Activated CD4-positive, alpha-beta T cell treated with anti-CD3 and anti-CD28 coated beads, Interleukin-2, Interleukin-6, amounts not matched to agents 100 ng/mL and 50 ng/mL, durations not matched to agents 16 hours and 8 hours (primary cell): ENCODE measurements at regions not wholly inside any gene's neighbourhood (a gene's known extent, or its start where the extent isn't known, plus 50 kb on each side); places are given as distances from the start of the nearest gene placed in this dataset.
"Not testable (repeated sequence)": the region's sequence is repeated elsewhere in the genome, so short reads cannot be mapped to it uniquely, and the experiment has no call there.

Experiments used
- DNase-seq: peaks from one replicate; pipeline ENCODE4 v3.0.0-alpha.2; 2020

GRCh38 chr5:63085561-63085960 is 506.9 kb downstream of the LRRC70 start:
- DNase-seq: no peak

GRCh38 chr5:63083689-63084088 is 505.1 kb downstream of the LRRC70 start:
- DNase-seq: not testable (repeated sequence)

- no peak for DNase-seq
Measured at GRCh38 chr5:63081402-63081801, 502.8 kb downstream of the LRRC70 start.

- DNase-seq: no peak
Measured at GRCh38 chr5:63070001-63070400, 491.4 kb downstream of the LRRC70 start.

- DNase-seq: no peak
Measured at GRCh38 chr5:63055421-63055820, 476.8 kb downstream of the LRRC70 start.

- DNase-seq: no peak
Measured at GRCh38 chr5:63053019-63053638, 474.5 kb downstream of the LRRC70 start.

GRCh38 chr5:63050916-63051315 is 472.3 kb downstream of the LRRC70 start:
- DNase-seq: no peak

GRCh38 chr5:63049935-63050334 is 471.3 kb downstream of the LRRC70 start:
- DNase-seq: no peak

- DNase-seq: no peak
Measured at GRCh38 chr5:63043792-63044191, 465.2 kb downstream of the LRRC70 start.

GRCh38 chr5:63032343-63032742 is 453.7 kb downstream of the LRRC70 start:
- no peak for DNase-seq

- DNase-seq: no peak
Measured at GRCh38 chr5:63029891-63030290, 451.3 kb downstream of the LRRC70 start.

GRCh38 chr5:63025679-63026078 is 447.1 kb downstream of the LRRC70 start:
- DNase-seq: no peak

- no peak for DNase-seq
Measured at GRCh38 chr5:63022403-63022802, 443.8 kb downstream of the LRRC70 start.

- DNase-seq: no peak
Measured at GRCh38 chr5:63011158-63011557, 432.5 kb downstream of the LRRC70 start.

GRCh38 chr5:63008195-63008594 is 429.6 kb downstream of the LRRC70 start:
- DNase-seq: no peak

GRCh38 chr5:62994842-62995241 is 416.2 kb downstream of the LRRC70 start:
- not testable (repeated sequence) for DNase-seq

- DNase-seq: no peak
Measured at GRCh38 chr5:62985749-62986148, 407.1 kb downstream of the LRRC70 start.

- DNase-seq: no peak
Measured at GRCh38 chr5:62982348-62982747, 403.7 kb downstream of the LRRC70 start.

- no peak for DNase-seq
Measured at GRCh38 chr5:62980884-62981283, 402.3 kb downstream of the LRRC70 start.

- DNase-seq: no peak
Measured at GRCh38 chr5:62979472-62979871, 400.9 kb downstream of the LRRC70 start.

GRCh38 chr5:62977661-62978060 is 399.0 kb downstream of the LRRC70 start:
- no peak for DNase-seq

GRCh38 chr5:62974623-62975022 is 396.0 kb downstream of the LRRC70 start:
- DNase-seq: no peak

GRCh38 chr5:62969409-62970120 is 390.9 kb downstream of the LRRC70 start:
- no peak for DNase-seq

- DNase-seq: no peak
Measured at GRCh38 chr5:62964428-62964827, 385.8 kb downstream of the LRRC70 start.

GRCh38 chr5:62960781-62961180 is 382.2 kb downstream of the LRRC70 start:
- no peak for DNase-seq
